ENCODE measurements at regions not wholly inside any gene's neighbourhood (a gene's known extent, or its start where the extent isn't known, plus 50 kb on each side); places are given as distances from the start of the nearest gene placed in this dataset.
A peak's percentile ranks its signal among the peaks of the same experiment; 100 is the strongest.

GRCh38 chr6:99064834-99065233, 117.1 kb upstream of the FBXL4 start:
- DNase-seq: no peak

GRCh38 chr6:99036672-99037071, 88.9 kb upstream of the FBXL4 start:
- DNase-seq: no peak

- peak; percentile 4 for DNase-seq
Observed at GRCh38 chr6:99032396-99032795, 84.7 kb upstream of the FBXL4 start.

- DNase-seq: no peak
Observed at GRCh38 chr6:99031957-99032356, 84.2 kb upstream of the FBXL4 start.

GRCh38 chr6:99030915-99031314, 83.2 kb upstream of the FBXL4 start:
- DNase-seq: no peak

- DNase-seq: no peak
Observed at GRCh38 chr6:99026135-99026534, 78.4 kb upstream of the FBXL4 start.

GRCh38 chr6:99024089-99024488, 76.3 kb upstream of the FBXL4 start:
- no peak for DNase-seq

GRCh38 chr6:99022039-99022609, 74.4 kb upstream of the FBXL4 start:
- no peak for DNase-seq

GRCh38 chr6:99019381-99019780, 71.6 kb upstream of the FBXL4 start:
- DNase-seq: no peak

- DNase-seq: no peak
Observed at GRCh38 chr6:99017150-99017549, 69.4 kb upstream of the FBXL4 start.

GRCh38 chr6:99016355-99016754, 68.6 kb upstream of the FBXL4 start:
- no peak for DNase-seq

- DNase-seq: no peak
Observed at GRCh38 chr6:99014061-99014460, 66.3 kb upstream of the FBXL4 start.

GRCh38 chr6:99013661-99014060, 65.9 kb upstream of the FBXL4 start:
- no peak for DNase-seq

GRCh38 chr6:99013145-99013544, 65.4 kb upstream of the FBXL4 start:
- no peak for DNase-seq

- no peak for DNase-seq
Observed at GRCh38 chr6:99011151-99011550, 63.4 kb upstream of the FBXL4 start.

- DNase-seq: no peak
Observed at GRCh38 chr6:99002831-99003230, 55.1 kb upstream of the FBXL4 start.

- DNase-seq: no peak
Observed at GRCh38 chr6:98998103-98998502, 50.4 kb upstream of the FBXL4 start.
